Bone marrow (tissue), 2 donors: ENCODE measurements at regions not wholly inside any gene's neighbourhood (a gene's known extent, or its start where the extent isn't known, plus 50 kb on each side); places are given as distances from the start of the nearest gene placed in this dataset.
"Not testable (repeated sequence)": the region's sequence is repeated elsewhere in the genome, so short reads cannot be mapped to it uniquely, and the experiment has no call there.

ENCODE experiments used
- DNase-seq, 2 donors: peaks; one replicate each; lab custom pipeline; 2025; lab: John Stamatoyannopoulos, UW

- no peak for DNase-seq
Measured at GRCh38 chr16:61432421-61432820, 603.8 kb downstream of the CDH8 start.

- no peak for DNase-seq
Measured at GRCh38 chr16:61421111-61421510, 615.1 kb downstream of the CDH8 start.

DNA sequence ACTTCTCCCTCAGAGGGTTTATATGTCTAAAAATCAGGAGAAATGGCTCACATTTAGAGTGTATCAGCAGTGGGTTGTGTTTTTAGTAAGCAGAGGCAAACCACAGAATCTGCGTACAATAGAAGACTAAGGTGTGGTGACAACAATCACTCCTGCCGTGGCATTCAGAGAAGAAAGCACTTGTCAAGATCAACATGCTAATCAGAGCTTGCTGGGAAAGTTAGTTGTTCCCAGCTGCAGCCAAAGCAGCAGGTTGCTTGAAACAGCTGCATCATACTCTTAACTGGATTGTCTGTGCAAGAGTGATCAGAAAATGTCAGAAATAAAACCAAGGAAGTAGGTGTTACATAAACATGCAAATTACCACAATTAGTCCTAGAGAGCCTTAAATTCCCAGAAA lies 616.4 kb downstream of the CDH8 start:
- DNase-seq, result no peak

- not testable (repeated sequence) for DNase-seq
Measured at GRCh38 chr16:61418802-61419201, 617.4 kb downstream of the CDH8 start.

- no peak for DNase-seq
Measured at GRCh38 chr16:61415126-61415525, 621.1 kb downstream of the CDH8 start.

DNA sequence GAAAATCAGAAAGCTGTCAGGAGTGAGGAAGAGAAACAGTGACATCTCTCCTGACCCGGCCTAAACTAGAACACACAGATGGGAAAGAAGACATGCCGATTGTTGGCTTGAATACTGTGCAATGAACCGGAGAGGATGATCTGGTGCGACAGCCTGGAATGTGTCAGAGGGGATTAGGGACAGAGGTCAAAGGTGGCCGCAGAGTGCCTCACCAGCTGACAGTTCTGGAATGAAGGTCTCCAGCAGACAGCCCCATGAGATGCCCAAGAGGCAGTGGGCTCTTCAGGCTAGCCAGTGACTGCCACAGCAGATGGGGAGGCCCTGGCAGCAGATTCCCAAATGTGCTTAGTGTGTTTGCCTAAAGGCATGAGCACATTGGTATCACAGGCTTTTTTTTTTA lies 623.2 kb downstream of the CDH8 start:
- DNase-seq, result no peak

DNA sequence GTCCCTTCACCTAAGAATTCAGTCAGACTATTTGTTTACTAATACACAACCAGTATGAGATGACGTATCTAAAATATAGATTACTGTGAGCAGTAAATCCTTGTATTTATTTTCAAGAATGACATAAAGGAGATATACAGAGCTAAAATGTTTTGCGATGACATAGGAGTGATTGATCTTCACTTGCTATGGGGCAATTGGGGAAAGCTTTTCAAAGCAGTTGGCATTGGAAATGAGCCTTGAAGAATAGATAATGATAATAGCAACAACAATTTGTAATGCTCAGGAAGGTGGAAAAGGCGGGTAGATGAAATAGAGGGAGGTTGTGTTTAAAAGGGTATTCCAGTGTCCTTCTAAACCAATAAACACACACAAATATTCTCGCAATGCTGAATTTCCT lies 623.7 kb downstream of the CDH8 start:
- DNase-seq, result no peak

DNA sequence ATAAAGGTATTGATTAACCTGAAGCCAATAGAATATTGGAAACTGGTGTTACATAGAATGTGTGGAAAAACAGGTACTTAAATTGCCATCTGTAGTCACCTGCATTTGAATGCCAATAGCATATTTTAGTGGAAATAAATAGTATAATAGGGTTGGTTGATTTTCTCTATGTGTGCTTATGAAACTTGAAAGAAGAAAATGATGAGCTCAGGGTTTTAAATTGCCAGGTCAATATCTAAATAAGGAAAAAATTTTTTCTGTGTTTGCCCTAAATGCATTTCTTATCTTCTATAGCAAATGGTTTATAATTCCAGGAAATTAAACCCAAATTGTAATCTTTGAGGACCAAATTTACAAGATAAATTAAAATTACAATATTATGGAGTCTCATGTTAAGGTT lies 626.6 kb downstream of the CDH8 start:
- DNase-seq, result no peak

DNA sequence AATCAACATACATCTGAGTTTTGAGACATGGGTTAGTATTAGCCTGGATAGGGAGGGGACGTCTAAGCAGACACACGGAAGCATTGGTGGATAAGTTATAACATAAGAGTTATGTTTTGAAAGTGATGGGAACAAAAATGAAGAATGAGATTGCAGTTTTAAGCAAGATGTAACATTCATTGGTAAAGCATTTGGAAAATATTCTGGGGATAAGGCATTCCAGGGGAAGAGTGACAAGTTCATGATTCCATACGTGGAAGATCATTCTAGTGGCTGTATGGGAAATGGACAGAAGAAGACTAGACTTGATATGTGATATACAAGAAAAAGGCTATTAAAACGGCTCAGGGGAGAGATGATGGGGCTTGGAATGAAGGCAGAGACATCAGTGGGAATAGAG lies 632.9 kb downstream of the CDH8 start:
- DNase-seq, result no peak

DNA sequence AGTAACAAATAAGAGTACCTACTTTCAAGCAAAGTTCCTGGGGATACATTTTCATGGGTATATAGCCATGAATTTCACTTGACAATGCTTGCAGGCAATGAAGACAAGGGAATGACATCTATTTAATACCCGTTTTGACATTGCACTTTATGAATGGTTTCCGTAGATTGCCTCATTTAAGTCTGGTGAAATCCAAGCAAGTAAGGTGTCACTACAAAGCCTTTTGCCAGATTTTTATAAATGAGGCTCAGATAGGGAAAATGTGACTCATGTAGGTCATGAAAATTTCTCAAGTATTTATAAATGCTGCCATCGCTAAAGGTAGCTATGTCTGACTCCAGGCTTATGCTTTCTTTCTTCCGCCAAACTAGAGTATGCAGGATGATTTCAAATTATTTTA lies 644.3 kb downstream of the CDH8 start:
- no peak for DNase-seq

- DNase-seq, result no peak
Measured at GRCh38 chr16:61390965-61391637, 645.1 kb downstream of the CDH8 start.

DNA sequence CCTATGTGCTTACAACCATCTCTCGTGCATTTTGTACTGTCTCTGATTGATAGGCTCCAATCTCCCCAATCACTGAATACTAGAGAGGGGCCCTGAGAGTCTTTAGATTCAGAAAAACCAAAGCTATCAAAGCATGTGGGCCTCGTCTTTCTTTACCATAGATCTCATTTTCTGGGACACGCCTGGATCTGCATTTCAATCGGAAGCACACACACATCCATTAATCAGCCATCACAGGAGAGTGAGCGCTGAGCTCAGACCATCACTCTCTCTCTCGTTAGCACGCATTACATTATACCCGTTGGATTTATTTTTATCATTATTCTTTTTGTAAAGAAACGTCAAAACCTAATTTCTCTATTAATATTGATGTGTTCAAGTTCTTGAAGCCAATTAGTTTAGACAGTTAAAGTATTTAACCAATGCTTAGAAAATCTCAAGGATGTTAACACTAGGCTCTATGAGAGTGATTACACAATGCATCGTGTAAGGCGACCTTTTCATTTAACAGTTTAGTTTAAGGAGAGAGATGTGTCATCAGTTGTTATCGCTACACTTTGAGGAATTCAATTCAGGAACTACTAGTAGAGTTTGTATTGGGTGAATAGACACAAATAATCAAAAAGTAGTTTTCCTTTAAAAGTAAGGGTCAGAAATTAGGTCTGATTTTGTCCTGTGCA lies 650.7 kb downstream of the CDH8 start:
- DNase-seq, result no peak

- no peak for DNase-seq
Measured at GRCh38 chr16:61382435-61382834, 653.8 kb downstream of the CDH8 start.

- no peak for DNase-seq
Measured at GRCh38 chr16:61379311-61379710, 656.9 kb downstream of the CDH8 start.

GRCh38 chr16:61374071-61374470 lies 662.2 kb downstream of the CDH8 start:
- no peak for DNase-seq

GRCh38 chr16:61371881-61372280 lies 664.4 kb downstream of the CDH8 start:
- DNase-seq, result no peak

DNA sequence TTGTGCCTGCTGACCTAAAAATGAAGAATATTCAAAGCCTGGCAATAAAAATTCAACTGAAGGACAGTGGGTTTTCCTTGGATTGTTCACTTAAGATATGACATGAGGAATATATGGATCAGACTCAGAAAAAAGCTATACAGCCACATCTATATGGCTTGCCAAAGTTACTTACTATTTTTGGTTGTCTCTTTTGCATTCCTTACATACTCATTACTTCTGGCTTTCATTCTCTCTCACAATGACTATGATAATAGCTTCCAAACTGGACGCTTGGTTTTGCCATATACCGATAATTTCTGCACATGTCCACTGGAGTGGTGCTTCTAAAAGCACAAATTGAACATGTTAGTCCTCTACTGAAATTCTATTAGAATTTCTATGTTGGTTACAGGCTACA lies 664.9 kb downstream of the CDH8 start:
- DNase-seq, result no peak

DNA sequence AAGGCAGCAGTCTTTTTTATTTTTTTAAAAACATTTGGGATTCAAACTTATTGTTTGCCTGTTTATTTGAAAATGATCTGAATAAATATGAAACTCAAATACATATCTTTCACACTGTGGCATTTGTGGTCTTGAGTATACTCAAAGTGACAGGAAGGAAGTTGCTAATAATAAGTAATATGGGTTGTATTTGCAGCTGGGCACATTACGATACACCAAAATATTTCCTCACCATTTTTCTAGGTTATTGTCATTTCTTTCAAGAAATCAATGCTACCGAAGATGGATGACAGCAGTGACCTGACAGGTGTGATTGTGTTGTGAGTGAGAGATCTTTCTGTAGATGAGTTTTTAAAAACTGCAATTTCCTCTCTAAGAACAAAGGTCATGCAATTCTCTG lies 665.7 kb downstream of the CDH8 start:
- DNase-seq, result no peak

GRCh38 chr16:61366006-61366405 lies 670.2 kb downstream of the CDH8 start:
- no peak for DNase-seq

- DNase-seq, result no peak
Measured at GRCh38 chr16:61364990-61365389, 671.2 kb downstream of the CDH8 start.

- no peak for DNase-seq
Measured at GRCh38 chr16:61362585-61362984, 673.7 kb downstream of the CDH8 start.

GRCh38 chr16:61344791-61345190 lies 691.4 kb downstream of the CDH8 start:
- no peak for DNase-seq

- no peak for DNase-seq
Measured at GRCh38 chr16:61332461-61332860, 703.8 kb downstream of the CDH8 start.

- no peak for DNase-seq
Measured at GRCh38 chr16:61324044-61324443, 712.2 kb downstream of the CDH8 start.
